Gastrocnemius medialis (tissue), 4 donors: ENCODE measurements at regions not wholly inside any gene's neighbourhood (a gene's known extent, or its start where the extent isn't known, plus 50 kb on each side); places are given as distances from the start of the nearest gene placed in this dataset.

Source experiments
- ATAC-seq, 2 donors: fragments of 150-250 bp; one replicate each; pipeline ENCODE4 v1.9.1; 2016
- DNase-seq, 2 donors: peaks; one replicate each; pipeline ENCODE4 v3.0.0-alpha.2; 2019
- H3K27ac ChIP-seq, 4 donors: fragments of 200-600 bp; sonication (generic); 1 replicate in 1 of 4; 2 replicates in 3 of 4; pipeline ENCODE4 v1.5.1; 2016 to 2018; ENCODE audit warnings: mild to moderate bottlenecking in 2 of 4, moderate library complexity in 1 of 4
- H3K27me3 ChIP-seq, 3 donors: fragments of 200-600 bp; sonication (generic) in 2 of 3; 1 replicate in 1 of 3; 2 replicates in 2 of 3; pipeline versions ENCODE4 v1.5.1 to v1.6.0; 2016 to 2019; ENCODE audit warnings: mild to moderate bottlenecking in 1 of 3, moderate library complexity in 1 of 3
- H3K36me3 ChIP-seq, 2 donors: fragments of 200-600 bp; sonication (generic) in 1 of 2; one replicate each; pipeline ENCODE4 v1.5.1; 2017 to 2018
- H3K4me1 ChIP-seq, 2 donors: fragments of 200-600 bp; sonication (generic) in 1 of 2; one replicate each; pipeline ENCODE4 v1.5.1; 2016 to 2017; ENCODE audit warnings: mild to moderate bottlenecking in 2 of 2
- H3K4me3 ChIP-seq, 4 donors: fragments of 200-600 bp; sonication (generic) in 3 of 4; 1 replicate in 1 of 4; 2 replicates in 3 of 4; pipeline ENCODE4 v1.5.1; 2016 to 2019; ENCODE audit warnings: mild to moderate bottlenecking in 2 of 4
- H3K9me3 ChIP-seq, 3 donors: fragments of 200-600 bp; sonication (generic) in 2 of 3; 1 replicate in 1 of 3; 2 replicates in 2 of 3; pipeline ENCODE4 v1.5.1; 2016 to 2019
- CTCF ChIP-seq, 5 experiments: fragments of 450-650 bp in 3 of 5; fragments of 200-600 bp in 2 of 5; sonication (generic) in 2 of 5; IDR thresholded peaks in 4 of 5; conservative IDR thresholded peaks in 1 of 5; 1 replicate in 4 of 5; 2 replicates in 1 of 5; pipeline ENCODE4 v1.5.1; 2016 to 2019; ENCODE audit warnings: antibody characterized with exemption in 5 of 5, mild to moderate bottlenecking in 3 of 5, moderate library complexity in 3 of 5
- POLR2A ChIP-seq, 2 donors: fragments of 450-650 bp; IDR thresholded peaks; one replicate each; pipeline ENCODE4 v1.6.1; 2017; ENCODE audit warnings: antibody characterized with exemption in 2 of 2, mild to moderate bottlenecking in 2 of 2, moderate library complexity in 2 of 2
- in situ Hi-C, 4 donors: fragments of 200-750 bp; cut with MboI; loops; one replicate each; pipeline versions ENCODE4 v1.15.0 to v1.8.0; 2017; ENCODE audit warnings: low sequenced_read_pairs in 4 of 4
- intact Hi-C: fragments of 100-400 bp; cut with DNase I; formaldehyde crosslinking; loops from one replicate; pipeline ENCODE4 v1.15.1; 2023; ENCODE audit warnings: low total_unique reads

- no peaks in the 10 kb centered on the region for H3K9me3 ChIP-seq
- no peaks in the 10 kb centered on the region for H3K4me1 ChIP-seq
- TF ChIP-seq CTCF (IDR thresholded peaks at IDR 0.05 in 4 of 5, conservative IDR thresholded peaks at IDR 0.05 in 1 of 5) (no peak), POLR2A (IDR thresholded peaks at IDR 0.05) (no peak)
- H3K36me3 ChIP-seq = no peaks in the 10 kb centered on the region
- no peaks in the 10 kb centered on the region for H3K27me3 ChIP-seq
- no peak overlapping the region for H3K27ac ChIP-seq
- in situ Hi-C loops = no loop called here
- no peak for ATAC-seq
- DNase-seq = no peak
- no peak overlapping the region for H3K4me3 ChIP-seq
- intact Hi-C loops = no loop called here
Observed at GRCh38 chr13:58919551-58919950, 1244.2 kb downstream of the DIAPH3 start.

GRCh38 chr13:58921129-58921528 is 1242.6 kb downstream of the DIAPH3 start:
- TF ChIP-seq POLR2A (IDR thresholded peaks at IDR 0.05) = no peak
- TF ChIP-seq CTCF (IDR thresholded peaks at IDR 0.05 in 4 of 5, conservative IDR thresholded peaks at IDR 0.05 in 1 of 5) = no peak
- in situ Hi-C loops = no loop called here
- DNase-seq (no peak), ATAC-seq (no peak)
- no peaks in the 10 kb centered on the region for H3K9me3 ChIP-seq
- no peak overlapping the region for H3K27ac ChIP-seq
- intact Hi-C loops = no loop called here
- H3K36me3 ChIP-seq = no peaks in the 10 kb centered on the region
- no peaks in the 10 kb centered on the region for H3K4me1 ChIP-seq
- H3K4me3 ChIP-seq = no peak overlapping the region
- no peaks in the 10 kb centered on the region for H3K27me3 ChIP-seq

- TF ChIP-seq POLR2A (IDR thresholded peaks at IDR 0.05) (no peak), CTCF (IDR thresholded peaks at IDR 0.05 in 4 of 5, conservative IDR thresholded peaks at IDR 0.05 in 1 of 5) (no peak)
- H3K27me3 ChIP-seq = no peaks in the 10 kb centered on the region
- H3K4me1 ChIP-seq = no peaks in the 10 kb centered on the region
- DNase-seq = no peak
- H3K36me3 ChIP-seq = no peaks in the 10 kb centered on the region
- in situ Hi-C loops = no loop called here
- no peak for ATAC-seq
- no peaks in the 10 kb centered on the region for H3K9me3 ChIP-seq
- no peak overlapping the region for H3K4me3 ChIP-seq
- intact Hi-C loops = no loop called here
- no peak overlapping the region for H3K27ac ChIP-seq
Observed at GRCh38 chr13:58926858-58927257, 1236.9 kb downstream of the DIAPH3 start.

- in situ Hi-C loops = no loop called here
- Histone ChIP-seq H3K9me3 (no peaks in the 10 kb centered on the region), H3K27ac (no peak overlapping the region), H3K27me3 (no peaks in the 10 kb centered on the region), H3K36me3 (no peaks in the 10 kb centered on the region), H3K4me1 (no peaks in the 10 kb centered on the region), H3K4me3 (no peak overlapping the region)
- ATAC-seq (no peak), DNase-seq (no peak)
- intact Hi-C loops = no loop called here
- TF ChIP-seq POLR2A (IDR thresholded peaks at IDR 0.05) (no peak), CTCF (IDR thresholded peaks at IDR 0.05 in 4 of 5, conservative IDR thresholded peaks at IDR 0.05 in 1 of 5) (no peak)
Observed at GRCh38 chr13:58933475-58933874, 1230.3 kb downstream of the DIAPH3 start.

GRCh38 chr13:58935689-58936088 is 1228.0 kb downstream of the DIAPH3 start:
- intact Hi-C loops = no loop called here
- Histone ChIP-seq H3K4me3 (no peak overlapping the region), H3K36me3 (no peaks in the 10 kb centered on the region), H3K27me3 (no peaks in the 10 kb centered on the region), H3K4me1 (no peaks in the 10 kb centered on the region), H3K27ac (no peak overlapping the region), H3K9me3 (no peaks in the 10 kb centered on the region)
- TF ChIP-seq POLR2A (IDR thresholded peaks at IDR 0.05) (no peak), CTCF (IDR thresholded peaks at IDR 0.05 in 4 of 5, conservative IDR thresholded peaks at IDR 0.05 in 1 of 5) (no peak)
- in situ Hi-C loops = no loop called here
- ATAC-seq = no peak
- DNase-seq = no peak
